Fibroblast of skin of right biceps (primary cell): ENCODE measurements at regions not wholly inside any gene's neighbourhood (a gene's known extent, or its start where the extent isn't known, plus 50 kb on each side); places are given as distances from the start of the nearest gene placed in this dataset.

Experiments used
- DNase-seq: peaks from one replicate; pipeline ENCODE4 v3.0.0-alpha.2; 2013

DNA sequence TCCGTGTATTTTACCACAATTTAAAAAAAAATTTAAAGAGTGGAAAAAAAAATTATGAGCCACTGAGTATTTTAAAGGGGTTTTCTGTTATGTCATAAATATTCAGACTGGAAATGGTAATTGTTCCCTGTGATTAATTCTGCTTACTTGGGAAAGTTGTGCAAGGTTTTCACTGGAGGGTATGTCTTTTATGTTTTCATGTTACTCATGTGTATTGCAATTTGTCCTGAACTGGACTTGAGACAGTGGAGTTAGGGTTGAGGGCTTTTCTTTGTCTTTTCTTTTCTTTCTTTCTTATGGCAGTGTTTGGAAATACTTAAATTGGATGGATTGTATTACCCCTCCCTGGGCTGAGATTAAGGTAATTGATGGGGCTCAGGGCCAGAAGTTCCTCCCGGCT is 257.7 kb downstream of the BAMBI start:
- DNase-seq = no peak

- DNase-seq = no peak
Measured at GRCh38 chr10:28937959-28938358, 260.6 kb downstream of the BAMBI start.

DNA sequence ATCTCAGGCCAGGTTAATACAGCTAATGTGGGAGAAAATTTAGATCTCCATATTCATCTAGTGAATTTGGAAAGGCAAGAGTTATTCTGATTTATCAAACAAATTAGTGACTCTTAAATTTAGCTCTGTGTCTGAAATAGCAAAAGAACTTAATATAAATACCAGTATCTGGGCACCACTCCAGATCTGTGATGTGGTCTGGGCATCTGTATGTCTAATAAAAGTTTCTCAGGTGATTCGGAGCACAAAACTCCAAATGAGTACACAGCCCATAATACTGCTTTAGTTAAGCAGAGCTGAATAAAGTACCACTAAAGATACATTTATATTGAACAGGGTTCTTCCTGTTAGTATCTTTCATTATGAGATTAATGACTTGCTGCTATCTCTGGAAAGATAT is 261.4 kb downstream of the BAMBI start:
- DNase-seq = peak; percentile 67

DNA sequence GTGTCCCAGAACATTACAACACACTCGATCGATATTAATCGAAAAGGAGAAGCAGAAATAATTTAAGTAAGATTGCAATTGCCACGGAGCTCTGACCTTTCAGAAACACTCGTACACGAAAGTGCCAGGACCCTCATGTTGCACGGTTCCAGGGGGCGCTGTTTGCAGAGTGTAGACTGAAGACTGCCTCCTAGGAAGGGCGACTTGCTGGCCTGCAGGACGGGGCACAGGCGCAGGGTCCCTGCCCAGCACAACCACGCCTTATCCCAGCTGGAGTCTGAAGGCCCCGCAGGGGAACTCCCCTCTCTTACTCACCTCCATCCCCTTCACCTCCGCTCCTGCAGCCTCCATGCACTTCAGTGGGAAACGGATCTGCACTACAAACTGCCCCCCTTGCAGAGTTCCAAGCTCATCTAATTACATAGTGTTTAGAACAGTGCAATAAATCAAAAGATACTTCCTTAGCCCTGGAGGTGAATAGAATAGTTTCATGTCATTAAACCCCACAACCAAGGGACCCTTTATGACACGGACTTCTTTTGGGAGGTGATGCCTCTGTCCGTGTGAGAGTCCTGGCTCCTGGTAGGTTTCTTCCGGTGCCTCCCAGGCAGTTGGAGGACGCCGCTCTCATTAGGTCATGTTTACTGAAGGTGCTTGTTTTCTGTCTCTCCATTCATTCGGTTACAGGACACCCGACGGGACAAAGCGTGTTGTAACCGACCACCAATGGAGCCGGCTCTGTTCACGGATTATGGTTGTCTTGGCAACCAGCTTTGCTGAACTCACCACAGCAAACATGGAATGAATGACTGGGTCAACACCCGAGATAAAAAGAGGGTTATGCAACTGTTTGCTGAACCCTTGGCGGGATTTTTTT is 262.2 kb downstream of the BAMBI start:
- DNase-seq = peak; percentile 79

GRCh38 chr10:28940158-28940888 is 263.0 kb downstream of the BAMBI start:
- no peak for DNase-seq

GRCh38 chr10:28942012-28942411 is 264.7 kb downstream of the BAMBI start:
- no peak for DNase-seq

DNA sequence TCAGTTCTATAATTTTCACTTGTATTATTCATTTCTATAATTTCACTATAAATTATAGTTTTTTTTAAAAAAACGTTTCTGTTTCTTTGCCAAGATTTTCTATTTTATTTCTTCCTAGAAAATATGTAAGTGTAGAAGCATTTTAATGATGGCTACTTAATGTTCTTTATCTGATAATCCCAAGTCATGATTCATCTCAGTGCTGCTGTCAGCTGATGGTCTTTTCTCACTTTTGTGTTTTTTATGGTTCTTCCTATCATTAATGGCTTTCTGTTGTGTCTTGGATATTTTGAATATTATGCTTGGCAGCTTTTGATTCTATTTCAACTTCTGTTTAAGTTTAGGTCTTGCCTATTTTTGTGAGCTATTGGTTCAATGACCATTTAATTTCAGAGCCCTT is 268.6 kb downstream of the BAMBI start:
- DNase-seq = peak; percentile 55

- DNase-seq = peak; percentile 89
Measured at GRCh38 chr10:28946479-28946878, 269.2 kb downstream of the BAMBI start.

- DNase-seq = peak; percentile 46
Measured at GRCh38 chr10:28947171-28947570, 269.9 kb downstream of the BAMBI start.

- no peak for DNase-seq
Measured at GRCh38 chr10:28948046-28948445, 270.7 kb downstream of the BAMBI start.

GRCh38 chr10:28949005-28950004 is 272.0 kb downstream of the BAMBI start:
- peak; percentile 44 for DNase-seq

- DNase-seq = no peak
Measured at GRCh38 chr10:28951484-28951883, 274.2 kb downstream of the BAMBI start.

DNA sequence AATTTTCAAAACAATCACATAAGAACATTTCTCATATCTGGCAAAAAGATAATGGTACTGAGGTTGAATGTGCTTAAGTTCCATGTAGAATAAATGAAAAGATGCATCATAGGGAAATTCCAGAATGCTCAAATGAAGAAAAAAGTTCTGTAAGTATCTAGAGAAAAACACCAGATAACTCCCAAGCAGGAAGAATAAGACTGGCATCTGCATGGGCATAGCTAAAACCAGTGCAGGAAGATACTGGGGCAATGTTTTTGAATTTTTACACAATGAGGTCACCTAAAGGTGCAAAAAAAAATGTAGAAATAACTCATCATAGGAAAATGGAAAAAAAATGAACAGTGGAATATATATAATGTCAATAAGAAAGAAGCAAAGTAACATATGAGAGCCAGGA is 275.2 kb downstream of the BAMBI start:
- no peak for DNase-seq

DNA sequence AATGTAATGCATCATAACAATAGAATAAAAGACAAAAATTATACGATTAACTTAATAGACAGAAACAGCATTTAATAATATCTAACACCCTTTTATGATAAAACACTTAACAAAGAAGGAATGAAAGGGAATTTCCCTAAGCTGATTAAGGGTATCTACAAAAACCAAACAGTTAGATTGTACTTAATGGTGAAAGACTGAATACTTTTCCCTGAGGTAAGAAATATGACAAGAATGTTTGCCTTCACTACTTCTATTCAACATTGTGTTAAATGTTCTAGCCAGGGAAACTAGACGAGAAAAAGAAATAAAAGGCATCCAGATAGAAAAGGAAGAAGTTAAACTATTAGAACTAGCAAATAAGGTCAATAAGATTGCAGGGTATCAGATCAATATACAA is 276.9 kb downstream of the BAMBI start:
- no peak for DNase-seq

DNA sequence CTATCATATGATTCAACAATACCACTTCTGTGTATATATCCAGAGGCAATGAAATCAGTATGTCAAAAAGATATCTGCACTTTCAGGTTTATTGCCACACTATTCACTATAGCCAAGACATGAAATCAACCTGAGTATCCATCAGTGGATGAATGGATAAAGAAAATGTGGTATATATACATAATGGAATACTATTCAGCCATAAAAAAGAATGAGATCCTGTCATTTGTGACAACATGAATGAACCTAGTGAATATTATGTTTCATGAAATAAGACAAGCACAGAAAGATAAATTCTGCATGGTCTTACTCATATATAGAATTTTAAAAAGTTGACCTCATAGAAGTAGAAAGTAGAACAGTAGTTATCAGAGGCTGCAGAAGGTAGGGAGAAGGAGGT is 281.1 kb downstream of the BAMBI start:
- DNase-seq = no peak

DNA sequence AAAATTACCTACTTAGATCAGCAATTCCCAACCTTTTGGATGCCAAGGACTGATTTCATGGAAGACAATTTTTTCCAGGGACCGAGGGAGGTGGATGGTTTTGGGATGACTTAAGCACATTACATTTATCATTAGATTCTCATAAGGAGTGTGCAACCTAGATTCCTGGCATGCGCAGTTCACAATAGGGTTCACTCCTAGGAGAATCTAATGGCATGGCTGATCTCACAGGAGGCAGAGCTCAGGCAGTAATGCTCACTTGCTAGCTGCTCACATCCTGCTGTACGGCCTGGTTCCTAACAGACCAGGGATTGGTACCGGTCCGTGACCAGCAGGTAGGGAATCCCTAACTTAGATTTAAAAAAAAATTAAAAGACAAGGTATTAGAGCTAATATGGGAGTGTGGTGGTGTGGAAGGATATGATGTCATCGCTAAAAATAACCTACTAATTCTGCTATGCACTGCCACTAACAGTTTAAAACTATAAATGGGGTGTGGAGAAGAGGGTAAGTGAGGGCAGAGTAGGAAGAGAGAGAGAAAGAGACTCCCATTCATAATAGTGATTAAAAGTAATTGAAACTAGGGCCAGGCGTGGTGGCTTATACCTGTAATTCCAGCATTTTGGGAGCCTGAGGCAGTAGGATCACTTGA is 282.7 kb downstream of the BAMBI start:
- no peak for DNase-seq

DNA sequence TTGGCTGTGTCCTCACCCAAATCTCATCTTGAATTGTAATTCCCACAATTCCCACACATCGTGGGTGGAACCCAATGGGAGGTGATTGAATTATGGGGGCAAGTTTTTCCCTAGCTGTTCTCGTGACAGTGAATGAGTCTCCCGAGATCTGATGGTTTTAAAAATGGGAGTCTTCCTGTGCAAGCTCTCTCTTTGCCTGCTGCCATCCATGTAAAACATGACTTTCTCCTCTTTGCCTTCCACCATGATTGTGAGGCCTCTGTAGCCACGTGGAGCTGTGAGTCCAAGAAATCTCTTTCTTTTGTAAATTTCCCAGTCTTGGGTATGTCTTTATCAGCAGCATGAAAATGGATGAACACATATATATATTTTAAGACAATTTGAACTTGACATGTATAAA is 285.4 kb downstream of the BAMBI start:
- no peak for DNase-seq

- DNase-seq = no peak
Measured at GRCh38 chr10:28963539-28964221, 286.4 kb downstream of the BAMBI start.

GRCh38 chr10:28965937-28966336 is 288.6 kb downstream of the BAMBI start:
- no peak for DNase-seq

DNA sequence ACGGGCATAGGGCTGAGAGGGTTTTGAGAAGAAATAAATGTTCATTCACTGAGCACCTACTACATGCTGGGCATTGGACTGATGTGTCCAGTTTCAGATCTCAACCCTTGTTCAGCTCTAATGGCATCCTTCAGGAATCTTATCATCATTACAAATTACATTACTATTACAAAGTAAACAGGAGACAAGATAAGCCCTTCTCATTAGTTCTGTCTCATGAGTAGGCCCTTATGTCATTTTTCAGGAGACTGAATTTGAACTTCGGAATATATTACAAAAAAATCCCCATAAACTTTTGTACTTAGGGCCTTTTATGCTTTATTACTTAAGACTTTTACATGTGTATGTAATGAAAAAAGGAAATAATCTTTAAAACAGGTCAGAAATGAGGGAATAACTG is 289.7 kb downstream of the BAMBI start:
- DNase-seq = no peak

DNA sequence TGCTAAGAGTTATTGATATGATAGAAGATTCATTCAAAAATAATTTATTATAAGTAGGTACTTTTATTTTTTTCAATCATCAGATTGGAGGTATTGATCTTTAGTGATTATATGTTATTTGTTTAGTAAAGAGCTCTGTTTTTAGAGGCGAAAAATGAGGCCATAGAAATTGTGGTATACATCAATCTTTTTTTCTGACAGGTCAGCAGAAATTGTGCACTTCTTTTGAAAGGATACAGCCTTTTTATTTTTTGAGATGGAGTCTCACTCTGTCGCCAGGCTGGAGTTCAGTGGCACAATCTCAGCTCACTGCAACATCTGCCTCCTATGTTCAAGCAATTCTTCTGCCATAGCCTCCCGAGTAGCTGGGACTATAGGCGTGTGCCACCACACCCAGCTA is 292.1 kb downstream of the BAMBI start:
- DNase-seq = no peak

GRCh38 chr10:28970231-28970630 is 292.9 kb downstream of the BAMBI start:
- no peak for DNase-seq
